Sigmoid colon (tissue), 6 donors: ENCODE measurements at regions not wholly inside any gene's neighbourhood (a gene's known extent, or its start where the extent isn't known, plus 50 kb on each side); places are given as distances from the start of the nearest gene placed in this dataset.

Source experiments
- DNase-seq: peaks from one replicate; pipeline ENCODE4 v3.0.0-alpha.2; 2019
- H3K27ac ChIP-seq, 4 donors: fragments of 200-600 bp; sonication (generic); one replicate each; pipeline ENCODE4 v1.5.1; 2016 to 2019; ENCODE audit warnings: mild to moderate bottlenecking in 1 of 4
- H3K27me3 ChIP-seq, 3 donors: fragments of 200-600 bp; sonication (generic); one replicate each; pipeline ENCODE4 v1.5.1; 2019; ENCODE audit warnings: mild to moderate bottlenecking in 1 of 3
- H3K36me3 ChIP-seq, 4 donors: fragments of 200-600 bp; sonication (generic); one replicate each; pipeline ENCODE4 v1.5.1; 2016 to 2019
- H3K4me1 ChIP-seq, 4 donors: fragments of 200-600 bp; sonication (generic); one replicate each; pipeline ENCODE4 v1.5.1; 2017 to 2019
- H3K4me3 ChIP-seq, 4 donors: fragments of 200-600 bp; sonication (generic); one replicate each; pipeline ENCODE4 v1.5.1; 2017 to 2019; ENCODE audit warnings: mild to moderate bottlenecking in 2 of 4, moderate library complexity in 1 of 4
- H3K9me3 ChIP-seq, 4 donors: fragments of 200-600 bp in 3 of 4; sonication (generic) in 3 of 4; one replicate each; pipeline versions ENCODE4 v1.5.1 to v1.6.1; 2013 to 2019
- EP300 ChIP-seq, 4 donors: sonication (generic); formaldehyde crosslinking; IDR thresholded peaks; one replicate each; pipeline ENCODE4 v1.6.1; 2017; ENCODE audit warnings: antibody characterized with exemption in 4 of 4
- POLR2A ChIP-seq, 2 donors: fragments of 450-650 bp; IDR thresholded peaks; one replicate each; pipeline ENCODE4 v1.6.1; 2016; ENCODE audit warnings: antibody characterized with exemption in 2 of 2, mild to moderate bottlenecking in 2 of 2, moderate library complexity in 2 of 2
- POLR2AphosphoS5 ChIP-seq, 4 donors: sonication (generic); formaldehyde crosslinking; IDR thresholded peaks; one replicate each; pipeline ENCODE4 v1.6.1; 2017; ENCODE audit warnings: antibody characterized with exemption in 4 of 4
- WGBS, 2 donors: extraction: QIAGEN DNeasy Blood & Tissue Kit; methylation state at CpG; one replicate each; pipeline ENCODE4 v1.1.7; 2013; 5-methylcytosine and 5-hydroxymethylcytosine counted together
- intact Hi-C: fragments of 100-400 bp; cut with DNase I; formaldehyde crosslinking; loops from one replicate; pipeline ENCODE4 v1.15.1; 2023
- TF ChIP-seq, protein P1 (sequence below), 4 experiments: fragments of 450-650 bp in 3 of 4; fragments of 200-600 bp in 1 of 4; IDR thresholded peaks; one replicate each; pipeline ENCODE4 v1.5.1; 2016 to 2019; ENCODE audit warnings: antibody characterized with exemption in 4 of 4, mild to moderate bottlenecking in 3 of 4, moderate library complexity in 2 of 4
- donor health status: healthy with polysubstance abuse.
- donor health status: healthy.

DNA sequence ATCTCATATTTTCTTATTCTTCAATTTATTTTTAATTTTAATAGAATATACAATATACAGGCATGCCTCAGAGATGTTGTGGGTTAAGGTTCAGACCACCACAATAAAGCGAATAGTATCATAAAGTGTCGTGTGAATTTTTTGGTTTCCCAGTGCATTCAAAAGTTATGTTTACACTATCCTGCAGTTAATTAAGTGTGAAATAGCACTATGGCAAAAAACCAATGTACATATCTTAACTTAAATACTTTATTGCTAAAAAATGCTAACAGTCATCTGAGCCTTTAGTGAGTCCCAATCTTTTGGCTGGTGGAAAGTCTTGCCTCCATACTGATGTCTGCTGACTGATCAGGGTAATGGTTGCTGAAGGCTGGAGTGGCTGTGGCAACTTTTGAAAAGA is 637.6 kb downstream of the TDRD15 start:
- no peak overlapping the region for H3K27ac ChIP-seq
- TF ChIP-seq, protein P1, sequence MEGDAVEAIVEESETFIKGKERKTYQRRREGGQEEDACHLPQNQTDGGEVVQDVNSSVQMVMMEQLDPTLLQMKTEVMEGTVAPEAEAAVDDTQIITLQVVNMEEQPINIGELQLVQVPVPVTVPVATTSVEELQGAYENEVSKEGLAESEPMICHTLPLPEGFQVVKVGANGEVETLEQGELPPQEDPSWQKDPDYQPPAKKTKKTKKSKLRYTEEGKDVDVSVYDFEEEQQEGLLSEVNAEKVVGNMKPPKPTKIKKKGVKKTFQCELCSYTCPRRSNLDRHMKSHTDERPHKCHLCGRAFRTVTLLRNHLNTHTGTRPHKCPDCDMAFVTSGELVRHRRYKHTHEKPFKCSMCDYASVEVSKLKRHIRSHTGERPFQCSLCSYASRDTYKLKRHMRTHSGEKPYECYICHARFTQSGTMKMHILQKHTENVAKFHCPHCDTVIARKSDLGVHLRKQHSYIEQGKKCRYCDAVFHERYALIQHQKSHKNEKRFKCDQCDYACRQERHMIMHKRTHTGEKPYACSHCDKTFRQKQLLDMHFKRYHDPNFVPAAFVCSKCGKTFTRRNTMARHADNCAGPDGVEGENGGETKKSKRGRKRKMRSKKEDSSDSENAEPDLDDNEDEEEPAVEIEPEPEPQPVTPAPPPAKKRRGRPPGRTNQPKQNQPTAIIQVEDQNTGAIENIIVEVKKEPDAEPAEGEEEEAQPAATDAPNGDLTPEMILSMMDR (IDR thresholded peaks at IDR 0.05) = no peak
- TF ChIP-seq POLR2A (IDR thresholded peaks at IDR 0.05) (no peak), EP300 (IDR thresholded peaks at IDR 0.05) (no peak), POLR2AphosphoS5 (IDR thresholded peaks at IDR 0.05) (no peak)
- WGBS, 2 donors = 81 to 84% methylated on average over 2 of the region's 2 CpGs
- no peaks in the 10 kb centered on the region for H3K4me1 ChIP-seq
- H3K4me3 ChIP-seq = no peak overlapping the region
- H3K9me3 ChIP-seq = no peaks in the 10 kb centered on the region
- intact Hi-C loops = no loop called here
- no peak for DNase-seq
- no peaks in the 10 kb centered on the region for H3K27me3 ChIP-seq
- H3K36me3 ChIP-seq = no peaks in the 10 kb centered on the region

DNA sequence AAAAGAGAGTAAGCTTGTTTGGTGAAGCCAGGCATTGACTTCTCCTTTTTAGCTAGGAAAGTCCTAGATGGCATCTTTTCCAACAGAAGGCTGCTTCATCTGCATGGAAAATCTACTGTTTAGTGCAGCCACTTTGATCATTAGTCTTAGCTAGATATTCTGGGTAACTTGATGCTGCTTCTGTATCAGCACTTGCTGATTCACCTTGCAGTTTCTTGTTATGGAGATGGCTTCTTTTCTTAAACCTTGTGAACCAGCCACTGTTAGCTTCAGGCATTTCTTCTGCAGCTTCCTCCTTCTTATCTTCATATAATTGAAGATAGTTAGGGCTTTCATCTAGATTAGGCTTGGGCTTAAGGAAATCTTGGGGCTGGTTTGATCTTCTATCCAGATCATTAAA is 639.7 kb downstream of the TDRD15 start:
- Histone ChIP-seq H3K4me1 (no peaks in the 10 kb centered on the region), H3K27ac (no peak overlapping the region), H3K9me3 (no peaks in the 10 kb centered on the region), H3K4me3 (no peak overlapping the region), H3K27me3 (no peaks in the 10 kb centered on the region), H3K36me3 (no peaks in the 10 kb centered on the region)
- TF ChIP-seq POLR2A (IDR thresholded peaks at IDR 0.05) (no peak), EP300 (IDR thresholded peaks at IDR 0.05) (no peak), POLR2AphosphoS5 (IDR thresholded peaks at IDR 0.05) (no peak)
- TF ChIP-seq, protein P1 (IDR thresholded peaks at IDR 0.05) = no peak
- DNase-seq = no peak
- intact Hi-C loops = no loop called here

DNA sequence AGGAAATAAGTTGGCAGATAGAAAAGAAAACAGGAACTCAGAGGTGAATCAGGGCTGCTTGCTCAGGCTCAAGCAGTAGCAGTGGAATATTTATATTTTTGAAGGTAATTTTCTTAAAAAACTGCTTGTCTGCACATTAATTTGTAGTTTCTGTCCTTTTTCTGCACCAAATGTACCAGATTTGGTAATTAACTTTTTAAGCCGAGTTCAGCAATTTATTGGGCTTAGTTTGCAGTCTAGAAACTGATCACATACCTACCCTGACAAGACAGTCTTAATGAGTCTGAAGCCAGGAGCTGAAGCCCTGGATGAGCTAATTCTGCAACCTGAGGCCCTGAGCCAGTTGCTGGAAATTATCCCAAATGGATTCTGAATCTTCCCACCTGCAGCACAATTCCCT is 647.0 kb downstream of the TDRD15 start:
- Histone ChIP-seq H3K4me3 (no peak overlapping the region), H3K27ac (no peak overlapping the region), H3K9me3 (no peaks in the 10 kb centered on the region), H3K4me1 (peaks cover 0 to 8% (median 0%) of the 10 kb centered on the region in 4 donors), H3K27me3 (no peaks in the 10 kb centered on the region), H3K36me3 (no peaks in the 10 kb centered on the region)
- TF ChIP-seq POLR2A (IDR thresholded peaks at IDR 0.05) (no peak), POLR2AphosphoS5 (IDR thresholded peaks at IDR 0.05) (no peak), EP300 (IDR thresholded peaks at IDR 0.05) (no peak)
- TF ChIP-seq, protein P1 (IDR thresholded peaks at IDR 0.05) = no peak
- DNase-seq = no peak
- WGBS, 2 donors = 79 to 82% methylated on average over 1 of the region's 1 CpG
- intact Hi-C loops = no loop called here

DNA sequence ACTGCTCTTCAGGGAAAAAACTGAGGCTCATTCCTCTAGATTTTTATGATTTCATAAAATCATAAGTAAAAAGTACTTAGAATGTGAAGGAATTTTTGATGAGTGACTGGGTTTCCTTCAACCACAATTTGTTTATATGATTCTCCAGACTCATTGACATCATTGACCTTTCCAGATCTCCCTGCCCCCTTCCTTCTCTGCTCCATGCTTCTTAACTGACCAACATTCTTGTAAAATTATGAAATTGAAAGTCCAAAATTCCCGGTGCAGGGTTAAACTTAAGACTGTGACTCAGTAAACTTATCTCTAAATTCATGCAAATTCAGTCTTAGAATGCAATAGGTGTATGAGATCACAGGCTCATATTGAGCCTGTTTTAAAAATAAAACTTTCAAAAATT is 648.9 kb downstream of the TDRD15 start:
- DNase-seq = no peak
- no peak for TF ChIP-seq POLR2AphosphoS5 (IDR thresholded peaks at IDR 0.05)
- TF ChIP-seq, protein P1 (IDR thresholded peaks at IDR 0.05) = no peak
- no peak for TF ChIP-seq EP300 (IDR thresholded peaks at IDR 0.05)
- TF ChIP-seq POLR2A (IDR thresholded peaks at IDR 0.05) = no peak
- intact Hi-C loops = no loop called here
- Histone ChIP-seq H3K27me3 (no peaks in the 10 kb centered on the region), H3K9me3 (no peaks in the 10 kb centered on the region), H3K27ac (no peak overlapping the region), H3K36me3 (no peaks in the 10 kb centered on the region), H3K4me3 (no peak overlapping the region), H3K4me1 (peaks cover 0 to 8% (median 0%) of the 10 kb centered on the region in 4 donors)
- 44 to 60% methylated on average over 1 of the region's 1 CpG for WGBS, 2 donors

DNA sequence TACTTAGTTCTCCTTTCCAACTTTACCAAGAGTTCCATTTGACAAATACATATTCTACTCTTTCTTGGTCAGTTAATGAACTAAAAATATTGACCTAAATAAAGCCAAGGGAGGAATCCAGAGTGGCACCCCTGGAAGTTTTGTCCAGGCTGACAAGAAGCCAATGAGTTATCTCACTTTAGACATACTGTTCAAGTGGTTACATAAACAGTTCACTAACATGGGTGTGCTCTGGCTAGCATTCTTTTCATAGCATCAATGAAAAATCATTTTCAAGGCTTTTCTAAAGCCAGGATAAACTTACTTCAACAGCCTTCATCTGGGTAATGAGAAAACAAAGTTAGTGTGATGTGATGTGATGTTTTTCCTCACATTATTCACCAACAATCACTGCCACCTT is 649.4 kb downstream of the TDRD15 start:
- TF ChIP-seq, protein P1 (IDR thresholded peaks at IDR 0.05) = no peak
- TF ChIP-seq EP300 (IDR thresholded peaks at IDR 0.05) (no peak), POLR2A (IDR thresholded peaks at IDR 0.05) (no peak), POLR2AphosphoS5 (IDR thresholded peaks at IDR 0.05) (no peak)
- intact Hi-C loops = no loop called here
- DNase-seq = no peak
- H3K4me3 ChIP-seq = no peak overlapping the region
- H3K9me3 ChIP-seq = no peaks in the 10 kb centered on the region
- H3K27me3 ChIP-seq = no peaks in the 10 kb centered on the region
- peaks cover 0 to 8% (median 0%) of the 10 kb centered on the region in 4 donors for H3K4me1 ChIP-seq
- no peak overlapping the region for H3K27ac ChIP-seq
- H3K36me3 ChIP-seq = no peaks in the 10 kb centered on the region
